ENCODE measurements at regions not wholly inside any gene's neighbourhood (a gene's known extent, or its start where the extent isn't known, plus 50 kb on each side); places are given as distances from the start of the nearest gene placed in this dataset.

DNA sequence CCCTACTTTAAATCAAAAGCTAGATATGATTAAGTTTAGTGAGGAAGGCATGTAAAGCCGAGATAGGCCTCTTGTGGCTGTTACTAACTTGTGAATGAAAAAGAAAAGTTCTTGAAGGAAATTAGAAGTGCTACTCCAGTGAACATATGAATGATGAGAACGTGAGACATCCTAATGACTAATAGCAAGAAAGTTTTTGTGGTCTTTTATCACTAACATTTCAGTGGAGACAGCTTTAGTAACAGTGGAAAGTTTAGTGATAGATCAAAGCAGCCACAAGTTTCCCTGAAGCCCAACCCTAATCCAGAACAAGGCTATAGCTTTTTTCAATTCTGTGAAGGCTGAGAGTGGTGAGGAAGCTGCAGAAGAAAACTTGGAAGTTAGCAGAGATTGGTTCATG is 73.6 kb upstream of the LRRC8B start (continued):
- TF ChIP-seq, protein P1, sequence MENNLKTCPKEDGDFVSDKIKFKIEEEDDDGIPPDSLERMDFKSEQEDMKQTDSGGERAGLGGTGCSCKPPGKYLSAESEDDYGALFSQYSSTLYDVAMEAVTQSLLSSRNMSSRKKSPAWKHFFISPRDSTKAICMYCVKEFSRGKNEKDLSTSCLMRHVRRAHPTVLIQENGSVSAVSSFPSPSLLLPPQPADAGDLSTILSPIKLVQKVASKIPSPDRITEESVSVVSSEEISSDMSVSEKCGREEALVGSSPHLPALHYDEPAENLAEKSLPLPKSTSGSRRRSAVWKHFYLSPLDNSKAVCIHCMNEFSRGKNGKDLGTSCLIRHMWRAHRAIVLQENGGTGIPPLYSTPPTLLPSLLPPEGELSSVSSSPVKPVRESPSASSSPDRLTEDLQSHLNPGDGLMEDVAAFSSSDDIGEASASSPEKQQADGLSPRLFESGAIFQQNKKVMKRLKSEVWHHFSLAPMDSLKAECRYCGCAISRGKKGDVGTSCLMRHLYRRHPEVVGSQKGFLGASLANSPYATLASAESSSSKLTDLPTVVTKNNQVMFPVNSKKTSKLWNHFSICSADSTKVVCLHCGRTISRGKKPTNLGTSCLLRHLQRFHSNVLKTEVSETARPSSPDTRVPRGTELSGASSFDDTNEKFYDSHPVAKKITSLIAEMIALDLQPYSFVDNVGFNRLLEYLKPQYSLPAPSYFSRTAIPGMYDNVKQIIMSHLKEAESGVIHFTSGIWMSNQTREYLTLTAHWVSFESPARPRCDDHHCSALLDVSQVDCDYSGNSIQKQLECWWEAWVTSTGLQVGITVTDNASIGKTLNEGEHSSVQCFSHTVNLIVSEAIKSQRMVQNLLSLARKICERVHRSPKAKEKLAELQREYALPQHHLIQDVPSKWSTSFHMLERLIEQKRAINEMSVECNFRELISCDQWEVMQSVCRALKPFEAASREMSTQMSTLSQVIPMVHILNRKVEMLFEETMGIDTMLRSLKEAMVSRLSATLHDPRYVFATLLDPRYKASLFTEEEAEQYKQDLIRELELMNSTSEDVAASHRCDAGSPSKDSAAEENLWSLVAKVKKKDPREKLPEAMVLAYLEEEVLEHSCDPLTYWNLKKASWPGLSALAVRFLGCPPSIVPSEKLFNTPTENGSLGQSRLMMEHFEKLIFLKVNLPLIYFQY (CRISPR knock-in tag; IDR thresholded peaks at IDR 0.05; ENCODE audit: borderline replicate concordance), result no peak
- TF ChIP-seq, protein P2, sequence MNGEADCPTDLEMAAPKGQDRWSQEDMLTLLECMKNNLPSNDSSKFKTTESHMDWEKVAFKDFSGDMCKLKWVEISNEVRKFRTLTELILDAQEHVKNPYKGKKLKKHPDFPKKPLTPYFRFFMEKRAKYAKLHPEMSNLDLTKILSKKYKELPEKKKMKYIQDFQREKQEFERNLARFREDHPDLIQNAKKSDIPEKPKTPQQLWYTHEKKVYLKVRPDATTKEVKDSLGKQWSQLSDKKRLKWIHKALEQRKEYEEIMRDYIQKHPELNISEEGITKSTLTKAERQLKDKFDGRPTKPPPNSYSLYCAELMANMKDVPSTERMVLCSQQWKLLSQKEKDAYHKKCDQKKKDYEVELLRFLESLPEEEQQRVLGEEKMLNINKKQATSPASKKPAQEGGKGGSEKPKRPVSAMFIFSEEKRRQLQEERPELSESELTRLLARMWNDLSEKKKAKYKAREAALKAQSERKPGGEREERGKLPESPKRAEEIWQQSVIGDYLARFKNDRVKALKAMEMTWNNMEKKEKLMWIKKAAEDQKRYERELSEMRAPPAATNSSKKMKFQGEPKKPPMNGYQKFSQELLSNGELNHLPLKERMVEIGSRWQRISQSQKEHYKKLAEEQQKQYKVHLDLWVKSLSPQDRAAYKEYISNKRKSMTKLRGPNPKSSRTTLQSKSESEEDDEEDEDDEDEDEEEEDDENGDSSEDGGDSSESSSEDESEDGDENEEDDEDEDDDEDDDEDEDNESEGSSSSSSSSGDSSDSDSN (CRISPR knock-in tag; IDR thresholded peaks at IDR 0.05), result no peak

DNA sequence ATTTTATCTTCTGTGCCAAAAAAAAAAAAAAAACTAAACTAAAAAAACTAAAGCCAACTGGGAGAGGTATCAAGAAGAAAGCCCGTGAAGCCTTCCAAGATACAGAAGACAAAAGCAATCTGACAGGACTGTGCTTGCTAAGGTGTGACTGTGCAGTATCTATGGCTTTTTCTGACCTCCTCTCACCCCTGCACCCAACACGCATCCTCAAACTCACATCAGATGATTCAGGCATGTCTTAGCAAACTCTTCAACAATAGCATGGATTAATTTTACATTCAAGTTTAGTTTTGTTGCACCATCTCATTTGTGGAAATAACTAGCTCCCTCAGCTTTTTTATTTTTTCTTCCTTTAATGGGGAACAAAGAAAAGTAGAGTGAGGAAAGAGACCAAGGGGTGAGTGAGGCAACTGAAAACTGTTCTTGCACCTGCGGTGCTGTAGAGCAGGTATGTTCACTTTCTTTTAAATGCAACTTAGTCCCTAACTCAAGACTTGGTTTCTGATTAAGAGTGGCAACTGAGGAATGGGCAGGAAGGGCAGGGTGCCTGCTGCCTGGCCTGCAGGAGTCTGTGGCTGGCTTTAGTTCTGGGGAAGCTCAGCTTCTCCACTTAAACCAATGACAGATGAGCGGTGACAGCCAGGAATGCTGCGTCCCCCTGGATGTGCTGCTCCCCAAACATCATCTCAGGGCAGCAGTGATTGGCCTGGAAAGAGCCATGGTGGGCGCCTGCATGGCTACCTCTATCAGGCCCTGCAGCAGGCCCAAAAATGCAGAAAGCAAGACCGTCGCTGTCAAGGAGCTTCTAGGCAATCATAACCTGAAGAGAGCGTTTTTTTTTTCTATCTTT is 71.3 kb upstream of the LRRC8B start:
- ChIA-PET POLR2A (no interaction called here), CTCF (ENCODE audit: low intra/inter-chr PET ratio, low total read pairs) (no interaction called here)
- no peak for TF ChIP-seq ZNF496 (CRISPR knock-in tag; IDR thresholded peaks at IDR 0.05; ENCODE audit: insufficient replicate concordance)
- TF ChIP-seq PRMT3 (CRISPR knock-in tag; IDR thresholded peaks at IDR 0.05; ENCODE audit: borderline replicate concordance, low read depth), result no peak
- TF ChIP-seq, protein P3, sequence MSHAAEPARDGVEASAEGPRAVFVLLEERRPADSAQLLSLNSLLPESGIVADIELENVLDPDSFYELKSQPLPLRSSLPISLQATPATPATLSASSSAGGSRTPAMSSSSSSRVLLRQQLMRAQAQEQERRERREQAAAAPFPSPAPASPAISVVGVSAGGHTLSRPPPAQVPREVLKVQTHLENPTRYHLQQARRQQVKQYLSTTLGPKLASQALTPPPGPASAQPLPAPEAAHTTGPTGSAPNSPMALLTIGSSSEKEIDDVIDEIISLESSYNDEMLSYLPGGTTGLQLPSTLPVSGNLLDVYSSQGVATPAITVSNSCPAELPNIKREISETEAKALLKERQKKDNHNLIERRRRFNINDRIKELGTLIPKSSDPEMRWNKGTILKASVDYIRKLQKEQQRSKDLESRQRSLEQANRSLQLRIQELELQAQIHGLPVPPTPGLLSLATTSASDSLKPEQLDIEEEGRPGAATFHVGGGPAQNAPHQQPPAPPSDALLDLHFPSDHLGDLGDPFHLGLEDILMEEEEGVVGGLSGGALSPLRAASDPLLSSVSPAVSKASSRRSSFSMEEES (CRISPR knock-in tag; IDR thresholded peaks at IDR 0.05), result no peak
- no peak for TF ChIP-seq MED1 (CRISPR knock-in tag; IDR thresholded peaks at IDR 0.05)
- TF ChIP-seq POGZ (CRISPR knock-in tag; IDR thresholded peaks at IDR 0.05), result no peak
- TF ChIP-seq ZNF879 (CRISPR knock-in tag; IDR thresholded peaks at IDR 0.05), result no peak
- TF ChIP-seq, protein P4, sequence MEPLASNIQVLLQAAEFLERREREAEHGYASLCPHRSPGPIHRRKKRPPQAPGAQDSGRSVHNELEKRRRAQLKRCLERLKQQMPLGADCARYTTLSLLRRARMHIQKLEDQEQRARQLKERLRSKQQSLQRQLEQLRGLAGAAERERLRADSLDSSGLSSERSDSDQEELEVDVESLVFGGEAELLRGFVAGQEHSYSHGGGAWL (CRISPR knock-in tag; IDR thresholded peaks at IDR 0.05), result no peak
- TF ChIP-seq ZNF543 (CRISPR knock-in tag; IDR thresholded peaks at IDR 0.05), result no peak
- TF ChIP-seq SATB2 (CRISPR knock-in tag; IDR thresholded peaks at IDR 0.05), result no peak
- TF ChIP-seq ZSCAN30 (CRISPR knock-in tag; IDR thresholded peaks at IDR 0.05), result no peak
- no peak for TF ChIP-seq DNMT1 (CRISPR knock-in tag; IDR thresholded peaks at IDR 0.05)
- no peak for TF ChIP-seq PHF8 (CRISPR knock-in tag; IDR thresholded peaks at IDR 0.05)
- no peak for TF ChIP-seq ZNF354B (CRISPR knock-in tag; IDR thresholded peaks at IDR 0.05)
- Histone ChIP-seq H3K4me3 (replicated peaks in 1 of 3; ENCODE audit: insufficient read depth in 1 of 3, low read depth in 2 of 3, low read length in 3 of 3) (no peak overlapping the region), H3K36me3 (replicated peaks in 1 of 2; ENCODE audit: control insufficient read depth in 1 of 2, insufficient read depth in 2 of 2, low read length in 2 of 2) (no peaks in the 10 kb centered on the region), H3K4me1 (ENCODE audit: insufficient read depth, low read length) (no peaks in the 10 kb centered on the region), H3K27ac (ENCODE audit: extremely low read length, insufficient read depth, low read length) (no peak overlapping the region), H3K9me3 (ENCODE audit: low read length) (no peaks in the 10 kb centered on the region), H2AFZ (ENCODE audit: low read length) (no peak overlapping the region), H3K9ac (ENCODE audit: insufficient read depth, low read depth, low read length) (no peak overlapping the region), H3K4me2 (ENCODE audit: low read depth, low read length) (no peak overlapping the region), H3K27me3 (ENCODE audit: control insufficient read depth in 1 of 2, insufficient read depth in 2 of 2, low read length in 2 of 2) (no peaks in the 10 kb centered on the region), H4K20me1 (ENCODE audit: insufficient read depth, low read length) (no peaks in the 10 kb centered on the region), H3K79me2 (ENCODE audit: insufficient read depth, low read length) (no peaks in the 10 kb centered on the region)
- DNase-seq (ENCODE audit: low spot score), result no peak
- no TSS peak for BruUV-seq (replicated peaks)
- FAIRE-seq, result no peak
- in situ Hi-C loops (cut with HindIII; ENCODE audit: extremely low pct_ligation_motif_present, low pct_unique_long_range_greater_than_20kb) (loop anchor here (25.0 kb wide), 1 partner anchor 441 kb away; the partner anchor contains the start of gene GBP3), intact Hi-C loops (cut with micrococcal nuclease; ENCODE audit: unreplicated experiment) (no loop called here)
- no peak for ATAC-seq
- 27% methylated on average over 8 of the region's 9 CpGs for WGBS (ENCODE audit: low lambda C conversion rate)

All from HepG2 (cell line).